ENCODE measurements at regions not wholly inside any gene's neighbourhood (a gene's known extent, or its start where the extent isn't known, plus 50 kb on each side); places are given as distances from the start of the nearest gene placed in this dataset.

DNA sequence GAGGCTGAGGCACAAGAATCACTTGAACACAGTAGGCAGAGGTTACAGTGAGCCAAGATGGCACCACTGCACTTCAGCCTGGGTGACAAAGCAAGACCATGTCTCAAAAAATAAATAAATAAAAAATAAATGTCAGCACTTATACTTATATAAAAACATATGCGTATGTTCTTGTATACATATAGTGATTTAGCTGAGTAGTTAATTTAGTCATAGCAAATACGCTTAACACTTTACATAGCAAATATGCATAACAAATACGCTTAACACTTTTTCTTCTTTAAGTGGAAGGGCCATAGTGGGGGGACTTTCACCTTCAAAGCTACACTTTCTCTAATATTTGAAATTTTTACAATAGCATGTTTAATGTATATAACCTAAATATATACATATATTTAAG is 64.0 kb upstream of the CAPRIN1 start:
- TF ChIP-seq, protein P1, sequence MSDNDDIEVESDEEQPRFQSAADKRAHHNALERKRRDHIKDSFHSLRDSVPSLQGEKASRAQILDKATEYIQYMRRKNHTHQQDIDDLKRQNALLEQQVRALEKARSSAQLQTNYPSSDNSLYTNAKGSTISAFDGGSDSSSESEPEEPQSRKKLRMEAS (IDR thresholded peaks at IDR 0.05; ENCODE audit: insufficient read depth, insufficient read length) = no peak
- TF ChIP-seq, protein P2, sequence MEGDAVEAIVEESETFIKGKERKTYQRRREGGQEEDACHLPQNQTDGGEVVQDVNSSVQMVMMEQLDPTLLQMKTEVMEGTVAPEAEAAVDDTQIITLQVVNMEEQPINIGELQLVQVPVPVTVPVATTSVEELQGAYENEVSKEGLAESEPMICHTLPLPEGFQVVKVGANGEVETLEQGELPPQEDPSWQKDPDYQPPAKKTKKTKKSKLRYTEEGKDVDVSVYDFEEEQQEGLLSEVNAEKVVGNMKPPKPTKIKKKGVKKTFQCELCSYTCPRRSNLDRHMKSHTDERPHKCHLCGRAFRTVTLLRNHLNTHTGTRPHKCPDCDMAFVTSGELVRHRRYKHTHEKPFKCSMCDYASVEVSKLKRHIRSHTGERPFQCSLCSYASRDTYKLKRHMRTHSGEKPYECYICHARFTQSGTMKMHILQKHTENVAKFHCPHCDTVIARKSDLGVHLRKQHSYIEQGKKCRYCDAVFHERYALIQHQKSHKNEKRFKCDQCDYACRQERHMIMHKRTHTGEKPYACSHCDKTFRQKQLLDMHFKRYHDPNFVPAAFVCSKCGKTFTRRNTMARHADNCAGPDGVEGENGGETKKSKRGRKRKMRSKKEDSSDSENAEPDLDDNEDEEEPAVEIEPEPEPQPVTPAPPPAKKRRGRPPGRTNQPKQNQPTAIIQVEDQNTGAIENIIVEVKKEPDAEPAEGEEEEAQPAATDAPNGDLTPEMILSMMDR (IDR thresholded peaks at IDR 0.05; ENCODE audit: extremely low read depth in 1 of 2, insufficient read depth in 1 of 2, low read depth in 1 of 2, low read length in 2 of 2) = no peak
- TF ChIP-seq MYC (IDR thresholded peaks at IDR 0.05; ENCODE audit: low read depth, low read length) (no peak), JUN (IDR thresholded peaks at IDR 0.05; ENCODE audit: borderline replicate concordance, insufficient read depth, insufficient read length, low read depth) (no peak), EZH2 (IDR thresholded peaks at IDR 0.05; ENCODE audit: borderline replicate concordance, low read depth, low read length, severe bottlenecking) (no peak), GATA2 (IDR thresholded peaks at IDR 0.05; ENCODE audit: insufficient read depth, insufficient read length, low read depth, low read length) (no peak)
